ENCODE measurements at regions not wholly inside any gene's neighbourhood (a gene's known extent, or its start where the extent isn't known, plus 50 kb on each side); places are given as distances from the start of the nearest gene placed in this dataset.
"Not testable (repeated sequence)": the region's sequence is repeated elsewhere in the genome, so short reads cannot be mapped to it uniquely, and the experiment has no call there.

DNA sequence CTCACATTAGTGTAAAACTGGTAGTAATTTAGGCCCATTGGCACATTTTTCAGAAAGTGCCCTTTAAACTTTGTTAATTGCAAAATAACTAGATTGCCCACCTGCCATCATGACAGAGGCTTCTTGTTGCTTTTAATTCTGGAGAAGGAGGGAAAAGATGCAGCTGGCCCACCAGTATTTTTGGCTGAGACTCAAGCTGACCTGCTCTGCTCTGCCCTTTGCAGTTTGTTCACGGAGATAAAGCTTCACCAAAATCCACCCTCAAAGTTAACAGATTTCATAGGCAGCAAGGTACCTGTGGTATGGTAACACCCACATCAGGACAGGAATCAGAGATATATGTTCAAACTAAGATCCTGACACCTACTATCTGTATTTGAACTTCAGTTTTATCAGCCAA is 170.2 kb upstream of the OR4C13 start:
- H3K27me3 ChIP-seq (ENCODE audit: insufficient read depth, low read length, poor library complexity, severe bottlenecking); H3K79me2 ChIP-seq (ENCODE audit: insufficient read depth, low read length); H3K9me3 ChIP-seq (ENCODE audit: insufficient read depth, low read depth, low read length); H3F3A ChIP-seq (ENCODE audit: low read depth); H3K4me3 ChIP-seq (ENCODE audit: low read length, poor library complexity, severe bottlenecking); H3K9ac ChIP-seq (ENCODE audit: low read depth, low read length, poor library complexity, severe bottlenecking); H3K36me3 ChIP-seq (ENCODE audit: insufficient read depth, low read length); H3K9me2 ChIP-seq (replicated peaks; ENCODE audit: low read depth, low read length); H3K4me1 ChIP-seq (ENCODE audit: insufficient read depth, low read length, poor library complexity, severe bottlenecking); H2AFZ ChIP-seq (ENCODE audit: low read length); H4K20me1 ChIP-seq (ENCODE audit: insufficient read depth, low read length, poor library complexity, severe bottlenecking); H3K4me2 ChIP-seq (ENCODE audit: low read depth, low read length, poor library complexity, severe bottlenecking): not testable (repeated sequence)

- H3F3A ChIP-seq (ENCODE audit: low read depth); H3K9me3 ChIP-seq (ENCODE audit: insufficient read depth, low read depth, low read length); H3K4me2 ChIP-seq (ENCODE audit: low read depth, low read length, poor library complexity, severe bottlenecking); H4K20me1 ChIP-seq (ENCODE audit: insufficient read depth, low read length, poor library complexity, severe bottlenecking); H3K4me3 ChIP-seq (ENCODE audit: low read length, poor library complexity, severe bottlenecking); H3K9ac ChIP-seq (ENCODE audit: low read depth, low read length, poor library complexity, severe bottlenecking); H3K79me2 ChIP-seq (ENCODE audit: insufficient read depth, low read length); H3K4me1 ChIP-seq (ENCODE audit: insufficient read depth, low read length, poor library complexity, severe bottlenecking); H3K36me3 ChIP-seq (ENCODE audit: insufficient read depth, low read length); H3K9me2 ChIP-seq (replicated peaks; ENCODE audit: low read depth, low read length); H2AFZ ChIP-seq (ENCODE audit: low read length); H3K27me3 ChIP-seq (ENCODE audit: insufficient read depth, low read length, poor library complexity, severe bottlenecking): not testable (repeated sequence)
Observed at GRCh38 chr11:49783841-49784240, 168.3 kb upstream of the OR4C13 start.

DNA sequence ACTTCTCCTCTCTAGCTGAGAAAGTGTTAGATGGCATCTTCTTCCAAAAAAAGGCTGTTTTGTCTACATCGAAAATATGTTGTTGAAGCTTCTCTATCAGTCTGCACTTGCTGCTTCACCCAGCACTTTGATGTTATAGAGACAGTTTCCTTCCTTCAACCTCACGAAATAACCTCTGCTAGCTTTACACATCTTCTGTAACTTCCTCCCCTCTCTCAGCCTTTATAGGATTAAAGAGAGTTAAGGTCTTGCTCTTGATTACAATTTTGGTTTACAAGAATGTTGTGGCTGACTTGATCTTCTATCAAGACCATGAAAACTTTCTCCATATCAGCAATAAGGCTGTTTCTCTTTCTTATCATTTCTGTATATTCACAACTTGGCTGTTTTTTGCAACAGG is 162.4 kb upstream of the OR4C13 start:
- not testable (repeated sequence) for H3K4me1 ChIP-seq (ENCODE audit: insufficient read depth, low read length, poor library complexity, severe bottlenecking); H3K9me3 ChIP-seq (ENCODE audit: insufficient read depth, low read depth, low read length); H3K4me3 ChIP-seq (ENCODE audit: low read length, poor library complexity, severe bottlenecking); H2AFZ ChIP-seq (ENCODE audit: low read length); H3K9me2 ChIP-seq (replicated peaks; ENCODE audit: low read depth, low read length); H3K27me3 ChIP-seq (ENCODE audit: insufficient read depth, low read length, poor library complexity, severe bottlenecking); H3F3A ChIP-seq (ENCODE audit: low read depth); H4K20me1 ChIP-seq (ENCODE audit: insufficient read depth, low read length, poor library complexity, severe bottlenecking); H3K79me2 ChIP-seq (ENCODE audit: insufficient read depth, low read length); H3K36me3 ChIP-seq (ENCODE audit: insufficient read depth, low read length); H3K9ac ChIP-seq (ENCODE audit: low read depth, low read length, poor library complexity, severe bottlenecking); H3K4me2 ChIP-seq (ENCODE audit: low read depth, low read length, poor library complexity, severe bottlenecking)

- H3K9me3 ChIP-seq (ENCODE audit: insufficient read depth, low read depth, low read length); H3K9me2 ChIP-seq (replicated peaks; ENCODE audit: low read depth, low read length); H3K27me3 ChIP-seq (ENCODE audit: insufficient read depth, low read length, poor library complexity, severe bottlenecking); H3K36me3 ChIP-seq (ENCODE audit: insufficient read depth, low read length); H3K4me1 ChIP-seq (ENCODE audit: insufficient read depth, low read length, poor library complexity, severe bottlenecking); H3K4me2 ChIP-seq (ENCODE audit: low read depth, low read length, poor library complexity, severe bottlenecking); H3F3A ChIP-seq (ENCODE audit: low read depth); H3K9ac ChIP-seq (ENCODE audit: low read depth, low read length, poor library complexity, severe bottlenecking); H2AFZ ChIP-seq (ENCODE audit: low read length); H3K4me3 ChIP-seq (ENCODE audit: low read length, poor library complexity, severe bottlenecking); H4K20me1 ChIP-seq (ENCODE audit: insufficient read depth, low read length, poor library complexity, severe bottlenecking); H3K79me2 ChIP-seq (ENCODE audit: insufficient read depth, low read length): not testable (repeated sequence)
Observed at GRCh38 chr11:49798206-49798837, 153.9 kb upstream of the OR4C13 start.

GRCh38 chr11:49817705-49818430 is 134.3 kb upstream of the OR4C13 start:
- H3K4me1 ChIP-seq (ENCODE audit: insufficient read depth, low read length, poor library complexity, severe bottlenecking); H3K9me2 ChIP-seq (replicated peaks; ENCODE audit: low read depth, low read length); H3K79me2 ChIP-seq (ENCODE audit: insufficient read depth, low read length); H3K9me3 ChIP-seq (ENCODE audit: insufficient read depth, low read depth, low read length); H3K27me3 ChIP-seq (ENCODE audit: insufficient read depth, low read length, poor library complexity, severe bottlenecking); H4K20me1 ChIP-seq (ENCODE audit: insufficient read depth, low read length, poor library complexity, severe bottlenecking); H3K9ac ChIP-seq (ENCODE audit: low read depth, low read length, poor library complexity, severe bottlenecking); H3F3A ChIP-seq (ENCODE audit: low read depth); H3K36me3 ChIP-seq (ENCODE audit: insufficient read depth, low read length); H3K4me3 ChIP-seq (ENCODE audit: low read length, poor library complexity, severe bottlenecking); H2AFZ ChIP-seq (ENCODE audit: low read length); H3K4me2 ChIP-seq (ENCODE audit: low read depth, low read length, poor library complexity, severe bottlenecking): not testable (repeated sequence)

DNA sequence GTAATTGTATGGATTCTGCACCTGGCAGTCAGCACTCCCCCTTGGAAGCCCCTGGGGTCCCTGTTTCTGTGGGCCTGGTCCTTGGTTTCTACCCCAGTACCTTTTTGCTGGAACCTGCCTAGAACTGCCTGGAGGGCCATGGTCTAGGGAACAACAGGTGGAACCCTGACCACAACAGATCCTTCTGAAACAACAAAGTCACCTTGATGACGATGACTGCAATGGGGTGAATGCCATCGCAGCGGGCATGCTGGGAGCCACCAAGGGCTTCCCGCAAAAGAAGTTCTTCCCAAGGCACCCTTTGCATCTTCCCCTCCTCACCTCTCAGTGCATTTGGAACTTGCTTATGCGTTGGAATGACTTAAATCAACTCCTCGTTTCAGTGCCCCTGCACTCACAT is 129.0 kb upstream of the OR4C13 start:
- H3K4me1 ChIP-seq (ENCODE audit: insufficient read depth, low read length, poor library complexity, severe bottlenecking); H4K20me1 ChIP-seq (ENCODE audit: insufficient read depth, low read length, poor library complexity, severe bottlenecking); H3K79me2 ChIP-seq (ENCODE audit: insufficient read depth, low read length); H3F3A ChIP-seq (ENCODE audit: low read depth); H3K27me3 ChIP-seq (ENCODE audit: insufficient read depth, low read length, poor library complexity, severe bottlenecking); H3K4me3 ChIP-seq (ENCODE audit: low read length, poor library complexity, severe bottlenecking); H2AFZ ChIP-seq (ENCODE audit: low read length); H3K36me3 ChIP-seq (ENCODE audit: insufficient read depth, low read length); H3K4me2 ChIP-seq (ENCODE audit: low read depth, low read length, poor library complexity, severe bottlenecking); H3K9ac ChIP-seq (ENCODE audit: low read depth, low read length, poor library complexity, severe bottlenecking); H3K9me3 ChIP-seq (ENCODE audit: insufficient read depth, low read depth, low read length); H3K9me2 ChIP-seq (replicated peaks; ENCODE audit: low read depth, low read length): not testable (repeated sequence)

DNA sequence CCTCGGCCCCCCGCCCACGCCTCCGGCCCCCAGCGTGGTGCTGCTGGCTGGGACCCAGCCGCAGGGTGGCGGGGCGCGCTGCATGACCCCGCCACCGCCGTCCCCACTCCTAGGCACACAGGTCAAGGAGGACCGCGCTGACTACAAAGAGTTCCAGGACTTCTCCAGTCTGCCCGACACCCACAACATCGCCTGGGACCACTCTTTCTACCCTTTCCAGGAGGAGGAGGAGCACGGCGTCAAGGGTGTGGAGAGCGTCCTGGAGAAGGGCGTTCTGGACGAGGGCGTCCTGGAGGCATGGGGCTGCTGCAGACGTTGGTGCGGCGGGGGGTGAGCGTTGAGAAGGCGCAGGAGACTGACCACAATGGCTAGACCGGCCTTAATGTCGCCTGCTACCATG is 101.7 kb upstream of the OR4C13 start:
- not testable (repeated sequence) for H3K79me2 ChIP-seq (ENCODE audit: insufficient read depth, low read length); H3K4me2 ChIP-seq (ENCODE audit: low read depth, low read length, poor library complexity, severe bottlenecking); H3K27me3 ChIP-seq (ENCODE audit: insufficient read depth, low read length, poor library complexity, severe bottlenecking); H3K9me2 ChIP-seq (replicated peaks; ENCODE audit: low read depth, low read length); H3K4me3 ChIP-seq (ENCODE audit: low read length, poor library complexity, severe bottlenecking); H4K20me1 ChIP-seq (ENCODE audit: insufficient read depth, low read length, poor library complexity, severe bottlenecking); H3F3A ChIP-seq (ENCODE audit: low read depth); H3K9me3 ChIP-seq (ENCODE audit: insufficient read depth, low read depth, low read length); H3K36me3 ChIP-seq (ENCODE audit: insufficient read depth, low read length); H2AFZ ChIP-seq (ENCODE audit: low read length); H3K4me1 ChIP-seq (ENCODE audit: insufficient read depth, low read length, poor library complexity, severe bottlenecking); H3K9ac ChIP-seq (ENCODE audit: low read depth, low read length, poor library complexity, severe bottlenecking)

Measured in Loucy (cell line).